ENCODE measurements at regions not wholly inside any gene's neighbourhood (a gene's known extent, or its start where the extent isn't known, plus 50 kb on each side); places are given as distances from the start of the nearest gene placed in this dataset.

DNA sequence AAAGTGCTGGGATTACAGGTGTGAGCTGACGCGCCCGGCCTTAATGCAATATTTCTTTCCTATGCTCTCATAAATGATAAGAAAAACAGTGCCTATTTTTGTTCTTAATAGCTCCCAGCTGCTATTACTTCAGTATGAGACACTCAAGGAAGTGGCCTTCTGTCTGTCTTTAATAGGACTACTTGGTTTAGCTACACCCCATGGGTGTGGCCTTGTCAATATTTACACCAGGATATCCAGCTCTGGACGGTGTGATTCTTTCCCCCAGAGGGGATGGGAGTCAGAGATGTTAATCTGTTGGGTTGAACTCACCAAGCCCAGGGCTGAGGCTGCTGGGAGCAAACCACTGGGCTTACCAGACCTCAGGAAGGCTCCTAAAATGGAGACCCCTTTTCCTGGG is 134.2 kb downstream of the CEP57L1 start:
- Histone ChIP-seq H3K27ac (ENCODE audit: low read length) (no peak overlapping the region), H3K9ac (ENCODE audit: low read length) (no peak overlapping the region), H3K9me3 (ENCODE audit: low read length) (no peaks in the 10 kb centered on the region), H3K4me3 (ENCODE audit: low read length) (no peak overlapping the region), H3K4me2 (ENCODE audit: low read length) (no peak overlapping the region), H3K9me2 (ENCODE audit: insufficient read depth, low read length) (no peaks in the 10 kb centered on the region), H3K27me3 (ENCODE audit: insufficient read depth, low read depth, low read length) (no peaks in the 10 kb centered on the region), H3K36me3 (ENCODE audit: insufficient read depth, low read length) (no peaks in the 10 kb centered on the region), H4K20me1 (ENCODE audit: insufficient read depth) (no peaks in the 10 kb centered on the region), H3K79me2 (replicated peaks; ENCODE audit: insufficient read depth, low read length) (no peaks in the 10 kb centered on the region), H3F3A (ENCODE audit: insufficient read depth, low read length, poor library complexity, severe bottlenecking) (no peaks in the 10 kb centered on the region), H2AFZ (ENCODE audit: low read depth, low read length) (no peak overlapping the region)
- TF ChIP-seq, protein P1, sequence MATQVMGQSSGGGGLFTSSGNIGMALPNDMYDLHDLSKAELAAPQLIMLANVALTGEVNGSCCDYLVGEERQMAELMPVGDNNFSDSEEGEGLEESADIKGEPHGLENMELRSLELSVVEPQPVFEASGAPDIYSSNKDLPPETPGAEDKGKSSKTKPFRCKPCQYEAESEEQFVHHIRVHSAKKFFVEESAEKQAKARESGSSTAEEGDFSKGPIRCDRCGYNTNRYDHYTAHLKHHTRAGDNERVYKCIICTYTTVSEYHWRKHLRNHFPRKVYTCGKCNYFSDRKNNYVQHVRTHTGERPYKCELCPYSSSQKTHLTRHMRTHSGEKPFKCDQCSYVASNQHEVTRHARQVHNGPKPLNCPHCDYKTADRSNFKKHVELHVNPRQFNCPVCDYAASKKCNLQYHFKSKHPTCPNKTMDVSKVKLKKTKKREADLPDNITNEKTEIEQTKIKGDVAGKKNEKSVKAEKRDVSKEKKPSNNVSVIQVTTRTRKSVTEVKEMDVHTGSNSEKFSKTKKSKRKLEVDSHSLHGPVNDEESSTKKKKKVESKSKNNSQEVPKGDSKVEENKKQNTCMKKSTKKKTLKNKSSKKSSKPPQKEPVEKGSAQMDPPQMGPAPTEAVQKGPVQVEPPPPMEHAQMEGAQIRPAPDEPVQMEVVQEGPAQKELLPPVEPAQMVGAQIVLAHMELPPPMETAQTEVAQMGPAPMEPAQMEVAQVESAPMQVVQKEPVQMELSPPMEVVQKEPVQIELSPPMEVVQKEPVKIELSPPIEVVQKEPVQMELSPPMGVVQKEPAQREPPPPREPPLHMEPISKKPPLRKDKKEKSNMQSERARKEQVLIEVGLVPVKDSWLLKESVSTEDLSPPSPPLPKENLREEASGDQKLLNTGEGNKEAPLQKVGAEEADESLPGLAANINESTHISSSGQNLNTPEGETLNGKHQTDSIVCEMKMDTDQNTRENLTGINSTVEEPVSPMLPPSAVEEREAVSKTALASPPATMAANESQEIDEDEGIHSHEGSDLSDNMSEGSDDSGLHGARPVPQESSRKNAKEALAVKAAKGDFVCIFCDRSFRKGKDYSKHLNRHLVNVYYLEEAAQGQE (IDR thresholded peaks at IDR 0.05; ENCODE audit: borderline replicate concordance), result no peak
- TF ChIP-seq SMC3 (conservative IDR thresholded peaks at IDR 0.05; ENCODE audit: poor library complexity) (no peak), POLR2AphosphoS5 (IDR thresholded peaks at IDR 0.05) (no peak), RAD21 (conservative IDR thresholded peaks at IDR 0.05) (no peak), EP300 (conservative IDR thresholded peaks at IDR 0.05; ENCODE audit: poor library complexity, severe bottlenecking) (no peak), EZH2 (IDR thresholded peaks at IDR 0.05; ENCODE audit: borderline replicate concordance, insufficient read depth, low read length, poor library complexity, severe bottlenecking) (no peak), MXI1 (conservative IDR thresholded peaks at IDR 0.05; ENCODE audit: poor library complexity, severe bottlenecking) (no peak), TAF1 (IDR thresholded peaks at IDR 0.05; ENCODE audit: low read depth) (no peak)
- TF ChIP-seq, protein P2, sequence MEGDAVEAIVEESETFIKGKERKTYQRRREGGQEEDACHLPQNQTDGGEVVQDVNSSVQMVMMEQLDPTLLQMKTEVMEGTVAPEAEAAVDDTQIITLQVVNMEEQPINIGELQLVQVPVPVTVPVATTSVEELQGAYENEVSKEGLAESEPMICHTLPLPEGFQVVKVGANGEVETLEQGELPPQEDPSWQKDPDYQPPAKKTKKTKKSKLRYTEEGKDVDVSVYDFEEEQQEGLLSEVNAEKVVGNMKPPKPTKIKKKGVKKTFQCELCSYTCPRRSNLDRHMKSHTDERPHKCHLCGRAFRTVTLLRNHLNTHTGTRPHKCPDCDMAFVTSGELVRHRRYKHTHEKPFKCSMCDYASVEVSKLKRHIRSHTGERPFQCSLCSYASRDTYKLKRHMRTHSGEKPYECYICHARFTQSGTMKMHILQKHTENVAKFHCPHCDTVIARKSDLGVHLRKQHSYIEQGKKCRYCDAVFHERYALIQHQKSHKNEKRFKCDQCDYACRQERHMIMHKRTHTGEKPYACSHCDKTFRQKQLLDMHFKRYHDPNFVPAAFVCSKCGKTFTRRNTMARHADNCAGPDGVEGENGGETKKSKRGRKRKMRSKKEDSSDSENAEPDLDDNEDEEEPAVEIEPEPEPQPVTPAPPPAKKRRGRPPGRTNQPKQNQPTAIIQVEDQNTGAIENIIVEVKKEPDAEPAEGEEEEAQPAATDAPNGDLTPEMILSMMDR (IDR thresholded peaks at IDR 0.05; ENCODE audit: poor library complexity, severe bottlenecking), result no peak

DNA sequence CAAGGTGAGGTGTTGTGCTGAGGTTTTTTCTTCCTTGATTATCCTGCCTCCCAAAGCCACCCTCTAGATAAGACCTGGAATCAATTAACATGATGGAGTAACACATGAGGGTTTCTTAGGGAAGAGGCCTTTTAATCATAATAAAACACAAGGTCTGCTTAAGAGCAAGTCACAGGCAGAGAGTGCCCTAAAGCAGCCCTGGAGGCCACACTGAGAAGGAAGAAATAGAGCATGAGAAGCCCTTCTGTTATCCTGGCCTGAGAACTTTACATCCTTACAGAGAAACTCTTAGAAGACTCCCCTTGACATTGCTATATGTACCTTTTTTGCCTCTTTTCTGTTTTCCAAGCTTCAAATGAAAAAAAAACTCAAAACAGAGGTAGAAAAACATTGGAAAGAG is 132.3 kb downstream of the CEP57L1 start:
- Histone ChIP-seq H3K27ac (ENCODE audit: low read length) (no peak overlapping the region), H3F3A (ENCODE audit: insufficient read depth, low read length, poor library complexity, severe bottlenecking) (no peaks in the 10 kb centered on the region), H3K79me2 (replicated peaks; ENCODE audit: insufficient read depth, low read length) (no peaks in the 10 kb centered on the region), H3K36me3 (ENCODE audit: insufficient read depth, low read length) (no peaks in the 10 kb centered on the region), H2AFZ (ENCODE audit: low read depth, low read length) (no peak overlapping the region), H3K9me2 (ENCODE audit: insufficient read depth, low read length) (no peaks in the 10 kb centered on the region), H3K9ac (ENCODE audit: low read length) (no peak overlapping the region), H4K20me1 (ENCODE audit: insufficient read depth) (no peaks in the 10 kb centered on the region), H3K4me3 (ENCODE audit: low read length) (no peak overlapping the region), H3K4me2 (ENCODE audit: low read length) (no peak overlapping the region), H3K27me3 (ENCODE audit: insufficient read depth, low read depth, low read length) (no peaks in the 10 kb centered on the region), H3K9me3 (ENCODE audit: low read length) (no peaks in the 10 kb centered on the region)
- TF ChIP-seq SMC3 (conservative IDR thresholded peaks at IDR 0.05; ENCODE audit: poor library complexity) (no peak), TAF1 (IDR thresholded peaks at IDR 0.05; ENCODE audit: low read depth) (no peak), RAD21 (conservative IDR thresholded peaks at IDR 0.05) (no peak), EP300 (conservative IDR thresholded peaks at IDR 0.05; ENCODE audit: poor library complexity, severe bottlenecking) (no peak), EZH2 (IDR thresholded peaks at IDR 0.05; ENCODE audit: borderline replicate concordance, insufficient read depth, low read length, poor library complexity, severe bottlenecking) (no peak), POLR2AphosphoS5 (IDR thresholded peaks at IDR 0.05) (no peak), MXI1 (conservative IDR thresholded peaks at IDR 0.05; ENCODE audit: poor library complexity, severe bottlenecking) (no peak)
- TF ChIP-seq, protein P2 (IDR thresholded peaks at IDR 0.05; ENCODE audit: poor library complexity, severe bottlenecking), result no peak
- TF ChIP-seq, protein P1 (IDR thresholded peaks at IDR 0.05; ENCODE audit: borderline replicate concordance), result no peak

Measured in neural cell (in vitro differentiated cells).